Naive thymus-derived CD4-positive, alpha-beta T cell (primary cell): ENCODE measurements at regions not wholly inside any gene's neighbourhood (a gene's known extent, or its start where the extent isn't known, plus 50 kb on each side); places are given as distances from the start of the nearest gene placed in this dataset.
A peak's percentile ranks its signal among the peaks of the same experiment; 100 is the strongest.

Source experiments
- ATAC-seq: fragments of 150-1000 bp; cut with Tn5 transposase; 2 replicates; pipeline ENCODE4 v1.10.0; 2021; ENCODE audit warnings: mild to moderate bottlenecking, moderate library complexity
- CTCF ChIA-PET: fragments of 350-600 bp; sonication (Branson Sonifier 250); formaldehyde crosslinking; loops from one replicate; lab custom pipeline; 2021; ENCODE audit warnings: antibody characterized with exemption; lab: Charles Lee
- POLR2A ChIA-PET: fragments of 350-600 bp; sonication (Branson Sonifier 250); formaldehyde crosslinking; loops from one replicate; lab custom pipeline; 2021; ENCODE audit warnings: antibody characterized with exemption, inconsistent platforms; lab: Charles Lee
- DNase-seq, 9 donors: peaks; one replicate each; pipeline versions ENCODE4 v3.0.0 to v3.0.0-alpha.2; 2020 to 2022; ENCODE audit warnings: mixed read lengths in 1 of 9
- H3K27ac ChIP-seq: one replicate; pipeline ENCODE4 v1.7.0; 2013; ENCODE audit warnings: mild to moderate bottlenecking, low read depth, low read length, moderate library complexity
- H3K27me3 ChIP-seq, 2 donors: one replicate each; pipeline ENCODE4 v1.7.0; 2013; ENCODE audit warnings: low read length in 2 of 2, mild to moderate bottlenecking in 2 of 2, moderate library complexity in 2 of 2; ENCODE audit not compliant: control insufficient read depth in 2 of 2, insufficient read depth in 2 of 2
- H3K36me3 ChIP-seq, 3 experiments: 1 replicate in 2 of 3; 2 replicates in 1 of 3; pipeline ENCODE4 v1.7.0; 2013; ENCODE audit warnings: low read length in 3 of 3, mild to moderate bottlenecking in 3 of 3, moderate library complexity in 1 of 3; ENCODE audit not compliant: insufficient read depth in 3 of 3, control insufficient read depth in 2 of 3
- H3K4me1 ChIP-seq, 2 donors: one replicate each; pipeline ENCODE4 v1.7.0; 2013; ENCODE audit warnings: low read length in 2 of 2, mild to moderate bottlenecking in 2 of 2, moderate library complexity in 1 of 2; ENCODE audit not compliant: control insufficient read depth in 2 of 2, insufficient read depth in 2 of 2
- H3K4me3 ChIP-seq: 2 replicates; pipeline ENCODE4 v1.7.0; 2013; ENCODE audit warnings: mild to moderate bottlenecking, low read length
- H3K9me3 ChIP-seq, 3 experiments: 1 replicate in 2 of 3; 2 replicates in 1 of 3; pipeline ENCODE4 v1.7.0; 2013; ENCODE audit warnings: low read length in 3 of 3; ENCODE audit not compliant: control insufficient read depth in 2 of 3
- H3K27ac Mint-ChIP-seq, 9 donors: one replicate each; pipeline ENCODE4 v1.8.0; 2020 to 2022; ENCODE audit warnings: mixed read lengths in 9 of 9, mild to moderate bottlenecking in 8 of 9, moderate library complexity in 5 of 9, inconsistent platforms in 2 of 9
- H3K27me3 Mint-ChIP-seq, 5 donors: one replicate each; pipeline ENCODE4 v1.8.0; 2021 to 2022; ENCODE audit warnings: mixed read lengths in 5 of 5, mild to moderate bottlenecking in 1 of 5
- H3K36me3 Mint-ChIP-seq, 5 donors: one replicate each; pipeline ENCODE4 v1.8.0; 2020 to 2022; ENCODE audit warnings: mixed read lengths in 5 of 5, mild to moderate bottlenecking in 3 of 5, inconsistent platforms in 1 of 5
- H3K4me1 Mint-ChIP-seq, 7 donors: one replicate each; pipeline ENCODE4 v1.8.0; 2020 to 2022; ENCODE audit warnings: mixed read lengths in 7 of 7, mild to moderate bottlenecking in 3 of 7, inconsistent platforms in 1 of 7
- H3K4me3 Mint-ChIP-seq, 10 donors: one replicate each; pipeline ENCODE4 v1.8.0; 2020 to 2022; ENCODE audit warnings: mild to moderate bottlenecking in 10 of 10, mixed read lengths in 10 of 10, moderate library complexity in 6 of 10, inconsistent platforms in 2 of 10
- H3K9me3 Mint-ChIP-seq, 11 donors: one replicate each; pipeline ENCODE4 v1.8.0; 2020 to 2022; ENCODE audit warnings: mixed read lengths in 11 of 11, mild to moderate bottlenecking in 4 of 11, inconsistent platforms in 1 of 11, moderate library complexity in 1 of 11
- intact Hi-C, 2 donors: fragments of 100-400 bp; cut with micrococcal nuclease; formaldehyde crosslinking; loops; one replicate each; pipeline ENCODE4 v1.15.1; 2023

DNA sequence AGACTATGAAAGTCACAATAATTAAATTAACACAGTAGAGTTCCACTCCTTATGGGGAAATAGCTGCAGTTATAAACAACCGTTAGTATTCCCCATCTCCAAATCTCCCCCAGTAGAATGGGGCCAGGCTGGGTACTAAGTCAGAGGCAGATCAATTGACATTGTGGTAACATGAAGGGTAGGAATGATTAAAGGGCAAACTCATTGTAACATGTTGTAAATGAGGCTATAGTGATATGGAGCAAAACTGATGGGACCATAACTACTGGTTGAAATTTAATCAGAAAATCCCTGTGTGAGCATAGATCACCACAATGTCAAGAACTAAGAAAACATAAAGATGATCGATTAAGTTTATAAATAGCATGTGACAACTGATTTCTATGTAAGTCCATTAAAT is 231.9 kb upstream of the NLGN4Y start:
- H3K36me3 Mint-ChIP-seq: no peaks in the 10 kb centered on the region
- CTCF ChIA-PET: no interaction called here
- POLR2A ChIA-PET: no interaction called here

DNA sequence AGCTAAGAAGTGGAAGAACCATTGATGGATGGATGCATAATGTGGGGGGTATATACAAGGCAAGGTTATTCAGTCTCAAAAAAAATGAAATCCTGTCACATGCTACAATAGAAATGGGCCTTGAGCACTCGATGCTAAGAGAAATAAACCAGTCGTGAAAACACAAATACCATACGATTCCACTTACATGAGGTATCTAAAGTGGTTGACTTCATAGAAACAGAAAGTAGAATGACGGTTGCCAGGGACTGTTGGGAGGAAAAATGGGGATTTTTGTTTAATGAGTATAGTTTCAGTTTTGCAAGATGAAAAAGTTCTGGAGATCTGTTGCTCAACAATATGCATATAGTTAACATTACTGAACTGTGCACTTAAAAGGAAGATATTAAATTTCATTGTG is 223.6 kb upstream of the NLGN4Y start:
- H3K27me3 Mint-ChIP-seq: no peaks in the 10 kb centered on the region
- intact Hi-C loops: loop anchor here in 1 of 2 donors (1.0 kb wide), 2 partner anchors 40 to 44 kb away; no protein-coding TSS in a partner anchor
- peak; percentile 29 for ATAC-seq
- H3K36me3 Mint-ChIP-seq: peaks cover 0 to 6% (median 0%) of the 10 kb centered on the region in 5 donors
- H3K4me1 ChIP-seq: no peaks in the 10 kb centered on the region
- no peak overlapping the region for H3K27ac ChIP-seq
- ChIA-PET POLR2A (no interaction called here), CTCF (no interaction called here)
- H3K27ac Mint-ChIP-seq: peak overlapping the region in 2 of 9 donors; percentile 7 to 20
- H3K9me3 Mint-ChIP-seq: peaks cover 0 to 6% (median 0%) of the 10 kb centered on the region in 11 donors
- peak overlapping the region in 4 of 10 donors; percentile 21 to 52 (median 48) for H3K4me3 Mint-ChIP-seq
- H3K4me3 ChIP-seq: no peak overlapping the region
- H3K9me3 ChIP-seq: no peaks in the 10 kb centered on the region
- H3K4me1 Mint-ChIP-seq: peaks cover 0 to 13% (median 11%) of the 10 kb centered on the region in 7 donors
- DNase-seq: no peak
- H3K36me3 ChIP-seq: no peaks in the 10 kb centered on the region
- no peaks in the 10 kb centered on the region for H3K27me3 ChIP-seq

More for the DNA sequence above, 231.9 kb upstream of the NLGN4Y start:
- Histone ChIP-seq H3K36me3 (no peaks in the 10 kb centered on the region), H3K4me1 (no peaks in the 10 kb centered on the region), H3K27ac (no peak overlapping the region), H3K27me3 (no peaks in the 10 kb centered on the region), H3K9me3 (no peaks in the 10 kb centered on the region), H3K4me3 (no peak overlapping the region)
- Mint-ChIP-seq H3K9me3 (peaks cover 0 to under 1% (median 0%) of the 10 kb centered on the region in 11 donors), H3K4me3 (no peak overlapping the region), H3K27ac (no peak overlapping the region), H3K4me1 (no peaks in the 10 kb centered on the region), H3K27me3 (peaks cover 0 to 1% (median 0%) of the 10 kb centered on the region in 5 donors)
- DNase-seq (no peak), ATAC-seq (no peak)
- intact Hi-C loops: no loop called here

DNA sequence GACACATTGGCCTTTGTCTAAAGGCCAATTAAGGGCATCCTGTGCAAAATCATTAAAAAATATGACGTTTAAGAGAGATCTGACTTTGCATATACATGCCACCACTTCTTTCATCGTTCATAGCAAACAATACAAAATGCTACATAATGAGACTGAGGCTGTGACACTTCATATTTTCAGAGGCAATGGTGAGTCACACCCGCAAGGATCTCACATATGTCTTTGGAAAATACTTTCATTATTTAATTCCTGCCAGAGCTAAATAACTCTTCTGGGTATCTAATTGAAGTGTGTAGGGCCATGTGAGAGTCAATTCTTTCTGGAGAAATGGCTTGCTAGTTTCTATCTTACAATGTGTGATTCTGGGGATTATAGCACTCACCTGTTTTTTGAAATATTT is 222.8 kb upstream of the NLGN4Y start:
- POLR2A ChIA-PET: no interaction called here
- Mint-ChIP-seq H3K27ac (no peak overlapping the region), H3K9me3 (peaks cover 0 to 6% (median 0%) of the 10 kb centered on the region in 11 donors), H3K4me3 (no peak overlapping the region), H3K27me3 (no peaks in the 10 kb centered on the region), H3K4me1 (peaks cover 0 to 13% (median 11%) of the 10 kb centered on the region in 7 donors), H3K36me3 (peaks cover 0 to 6% (median 0%) of the 10 kb centered on the region in 5 donors)
- DNase-seq (no peak), ATAC-seq (no peak)
- no peaks in the 10 kb centered on the region for H3K36me3 ChIP-seq
- CTCF ChIA-PET: no interaction called here
- H3K27me3 ChIP-seq: no peaks in the 10 kb centered on the region
- H3K4me1 ChIP-seq: no peaks in the 10 kb centered on the region
- no peak overlapping the region for H3K4me3 ChIP-seq
- intact Hi-C loops: loop anchor here in 1 of 2 donors (1.0 kb wide), 1 partner anchor 39 kb away; no protein-coding TSS in a partner anchor
- H3K9me3 ChIP-seq: no peaks in the 10 kb centered on the region
- no peak overlapping the region for H3K27ac ChIP-seq

DNA sequence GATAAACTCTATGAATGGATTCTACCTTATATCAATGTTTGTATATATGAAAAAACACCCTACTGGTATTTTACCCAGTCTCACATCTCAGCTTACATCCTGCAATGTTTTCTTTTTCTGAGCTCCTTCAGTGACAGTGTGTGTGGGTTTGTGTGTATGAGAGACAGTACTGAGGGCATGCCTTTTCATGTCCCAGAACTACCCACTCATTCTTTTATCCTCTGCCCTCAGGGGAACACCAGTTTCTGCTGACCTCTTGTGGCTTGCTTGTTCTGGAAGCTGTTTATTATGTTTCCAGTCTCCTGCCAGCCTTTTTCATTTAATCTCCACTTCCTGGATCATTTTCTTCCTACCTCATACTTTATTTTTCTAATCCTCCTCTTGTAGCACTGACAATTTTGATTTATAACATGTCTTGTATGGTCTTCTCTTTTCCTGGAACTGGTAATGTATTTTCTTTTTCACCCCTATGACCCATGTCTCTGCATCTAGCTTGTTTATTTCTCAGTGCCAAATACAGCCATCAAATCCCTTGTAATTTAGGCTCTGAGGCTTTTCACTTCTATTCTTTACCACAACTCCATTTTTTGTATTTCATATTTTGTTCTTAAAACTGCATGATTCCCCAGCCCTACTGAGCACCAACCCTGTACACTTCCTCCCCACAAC is 195.5 kb upstream of the NLGN4Y start:
- Histone ChIP-seq H3K4me3 (no peak overlapping the region), H3K9me3 (no peaks in the 10 kb centered on the region), H3K4me1 (no peaks in the 10 kb centered on the region), H3K27me3 (no peaks in the 10 kb centered on the region), H3K27ac (no peak overlapping the region), H3K36me3 (no peaks in the 10 kb centered on the region)
- H3K9me3 Mint-ChIP-seq: peaks cover 0 to 2% (median 0%) of the 10 kb centered on the region in 11 donors
- H3K27me3 Mint-ChIP-seq: peaks cover 0 to 2% (median 0%) of the 10 kb centered on the region in 5 donors
- peaks cover 0 to 2% (median 0%) of the 10 kb centered on the region in 5 donors for H3K36me3 Mint-ChIP-seq
- DNase-seq: no peak
- peak overlapping the region in 1 of 10 donors; percentile 10 for H3K4me3 Mint-ChIP-seq
- ATAC-seq: no peak
- ChIA-PET CTCF (no interaction called here), POLR2A (no interaction called here)
- intact Hi-C loops: no loop called here
- H3K27ac Mint-ChIP-seq: peak overlapping the region in 4 of 9 donors; percentile 13 to 84 (median 39)
- H3K4me1 Mint-ChIP-seq: peaks cover 0 to 12% (median 0%) of the 10 kb centered on the region in 7 donors

DNA sequence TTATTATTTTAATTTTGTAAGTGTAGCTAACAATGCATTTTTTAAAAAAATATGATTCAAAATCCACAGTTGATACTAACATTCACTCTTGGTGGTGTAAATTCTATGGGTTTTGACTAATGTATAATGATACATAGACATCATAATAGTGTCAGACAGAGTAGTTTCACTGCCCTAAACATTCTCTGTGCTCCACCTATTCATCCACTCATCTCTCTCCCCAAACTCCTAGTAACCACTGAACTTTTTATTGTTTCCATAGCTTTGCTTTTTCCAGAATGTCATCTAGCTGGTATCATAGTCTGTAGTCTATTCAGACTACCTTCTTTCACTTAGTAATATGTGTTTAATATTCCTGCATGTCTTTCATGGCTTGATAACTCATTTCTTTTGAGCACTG is 194.0 kb upstream of the NLGN4Y start:
- Histone ChIP-seq H3K36me3 (no peaks in the 10 kb centered on the region), H3K27me3 (no peaks in the 10 kb centered on the region), H3K9me3 (no peaks in the 10 kb centered on the region), H3K4me3 (no peak overlapping the region), H3K27ac (no peak overlapping the region), H3K4me1 (no peaks in the 10 kb centered on the region)
- Mint-ChIP-seq H3K27me3 (peaks cover 0 to 2% (median 0%) of the 10 kb centered on the region in 5 donors), H3K27ac (no peak overlapping the region), H3K4me1 (peaks cover 0 to 12% (median 0%) of the 10 kb centered on the region in 7 donors), H3K36me3 (peaks cover 0 to 2% (median 0%) of the 10 kb centered on the region in 5 donors), H3K4me3 (no peak overlapping the region), H3K9me3 (peaks cover 0 to 2% (median 0%) of the 10 kb centered on the region in 11 donors)
- intact Hi-C loops: no loop called here
- POLR2A ChIA-PET: no interaction called here
- CTCF ChIA-PET: no interaction called here
- no peak for DNase-seq
- no peak for ATAC-seq

DNA sequence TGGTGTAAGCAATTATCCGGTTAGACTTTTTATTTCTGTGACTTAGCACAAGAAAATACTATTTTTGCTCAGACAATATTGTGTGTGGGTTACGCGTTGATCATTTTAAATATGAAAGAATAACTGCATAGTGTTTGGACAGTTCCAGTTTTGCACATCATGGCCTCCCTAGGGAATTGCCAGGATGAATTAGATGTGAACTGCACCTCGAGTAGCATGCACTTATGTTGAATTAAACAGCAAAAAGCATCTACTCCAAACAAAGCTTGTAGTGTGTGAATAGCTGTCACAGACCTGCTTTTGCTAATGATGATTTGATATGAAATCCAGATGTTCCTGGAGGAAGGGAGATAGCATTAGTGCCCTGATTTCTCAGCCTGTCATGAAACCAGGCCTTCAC is 184.8 kb upstream of the NLGN4Y start:
- H3K4me1 ChIP-seq: peaks cover 12 to 22% of the 10 kb centered on the region in 2 donors
- H3K27me3 Mint-ChIP-seq: peaks cover 0 to 3% (median 0%) of the 10 kb centered on the region in 5 donors

More for the DNA sequence above, 184.8 kb upstream of the NLGN4Y start:
- no peaks in the 10 kb centered on the region for H3K9me3 ChIP-seq
- Mint-ChIP-seq H3K36me3 (peaks cover 0 to 12% (median 0%) of the 10 kb centered on the region in 5 donors), H3K27ac (no peak overlapping the region), H3K4me1 (peaks cover 0 to 33% (median 11%) of the 10 kb centered on the region in 7 donors), H3K9me3 (peaks cover 0 to 2% (median 0%) of the 10 kb centered on the region in 11 donors), H3K4me3 (peak overlapping the region in 1 of 10 donors; percentile 69)
- no peak overlapping the region for H3K27ac ChIP-seq
- DNase-seq: no peak
- H3K27me3 ChIP-seq: no peaks in the 10 kb centered on the region
- no peak overlapping the region for H3K4me3 ChIP-seq
- CTCF ChIA-PET: no interaction called here
- no peaks in the 10 kb centered on the region for H3K36me3 ChIP-seq
- intact Hi-C loops: no loop called here
- POLR2A ChIA-PET: no interaction called here
- ATAC-seq: no peak
